Upper lobe of left lung (tissue), 6 donors: ENCODE measurements at regions not wholly inside any gene's neighbourhood (a gene's known extent, or its start where the extent isn't known, plus 50 kb on each side); places are given as distances from the start of the nearest gene placed in this dataset.

Experiments used
- ATAC-seq, 2 donors: fragments of 200-7000 bp; cut with Tn5 transposase; one replicate each; pipeline ENCODE4 v1.9.1; 2022; ENCODE audit warnings: mild to moderate bottlenecking in 2 of 2, moderate library complexity in 2 of 2; ENCODE audit not compliant: low FRiP score in 2 of 2
- DNase-seq, 2 donors: peaks; one replicate each; pipeline ENCODE4 v3.0.0-alpha.2; 2019 to 2020
- H3K27ac ChIP-seq, 4 donors: fragments of 200-600 bp; sonication (generic); one replicate each; pipeline ENCODE4 v1.5.1; 2016 to 2019
- H3K27me3 ChIP-seq, 4 donors: fragments of 200-600 bp; sonication (generic); one replicate each; pipeline ENCODE4 v1.5.1; 2017 to 2019
- H3K36me3 ChIP-seq, 4 donors: fragments of 200-600 bp; sonication (generic); one replicate each; pipeline ENCODE4 v1.5.1; 2016 to 2019
- H3K4me1 ChIP-seq, 4 donors: fragments of 200-600 bp; sonication (generic); one replicate each; pipeline ENCODE4 v1.5.1; 2018 to 2019
- H3K4me3 ChIP-seq, 4 donors: fragments of 200-600 bp; sonication (generic); one replicate each; pipeline ENCODE4 v1.5.1; 2017 to 2019; ENCODE audit warnings: mild to moderate bottlenecking in 2 of 4, moderate library complexity in 1 of 4
- H3K9me3 ChIP-seq, 4 donors: fragments of 200-600 bp; sonication (generic); one replicate each; pipeline ENCODE4 v1.5.1; 2018 to 2019
- CTCF ChIP-seq, 6 experiments: fragments of 450-650 bp in 4 of 6; fragments of 200-600 bp in 2 of 6; sonication (generic) in 2 of 6; IDR thresholded peaks; one replicate each; pipeline ENCODE4 v1.5.1; 2016 to 2019; ENCODE audit warnings: antibody characterized with exemption in 6 of 6
- EP300 ChIP-seq, 4 donors: sonication (generic); formaldehyde crosslinking; IDR thresholded peaks; one replicate each; pipeline ENCODE4 v1.5.1; 2017; ENCODE audit warnings: antibody characterized with exemption in 4 of 4, control low read depth in 2 of 4
- POLR2A ChIP-seq, 4 donors: fragments of 450-650 bp; IDR thresholded peaks; one replicate each; pipeline ENCODE4 v1.5.1; 2016 to 2017; ENCODE audit warnings: antibody characterized with exemption in 4 of 4, mild to moderate bottlenecking in 2 of 4
- POLR2AphosphoS5 ChIP-seq, 2 donors: sonication (generic); formaldehyde crosslinking; IDR thresholded peaks; one replicate each; pipeline ENCODE4 v1.5.1; 2017; ENCODE audit warnings: antibody characterized with exemption in 2 of 2
- WGBS, 2 donors: methylation state at CpG; one replicate each; pipeline ENCODE4 v1.1.5; 2017 to 2018; 5-methylcytosine and 5-hydroxymethylcytosine counted together
- small RNA-seq, 4 donors: library from RNA; depleted of rRNA; stranded (forward); fragments of <200 nt; gene quantifications; one replicate each; pipeline ENCODE3, GENCODE V24; 2016
- donor health status: DM: no; HTN: no; CAD: no; lungs with moderate emphysema.
- donor health status: DM: no; HTN: yes; CAD: no; lungs with severe emphysema.

- TF ChIP-seq POLR2AphosphoS5 (IDR thresholded peaks at IDR 0.05) (no peak), CTCF (IDR thresholded peaks at IDR 0.05) (no peak), EP300 (IDR thresholded peaks at IDR 0.05) (no peak), POLR2A (IDR thresholded peaks at IDR 0.05) (no peak)
- Histone ChIP-seq H3K4me1 (no peaks in the 10 kb centered on the region), H3K27me3 (no peaks in the 10 kb centered on the region), H3K4me3 (no peak overlapping the region), H3K27ac (no peak overlapping the region), H3K9me3 (no peaks in the 10 kb centered on the region), H3K36me3 (no peaks in the 10 kb centered on the region)
- 86 to 90% methylated on average over 2 of the region's 2 CpGs for WGBS, 2 donors
- ATAC-seq (no peak), DNase-seq (no peak)
Observed at GRCh38 chr4:98712607-98713006, 54.2 kb upstream of the TSPAN5 start.

GRCh38 chr4:98711526-98711925, 53.1 kb upstream of the TSPAN5 start:
- Histone ChIP-seq H3K27me3 (no peaks in the 10 kb centered on the region), H3K9me3 (no peaks in the 10 kb centered on the region), H3K4me1 (no peaks in the 10 kb centered on the region), H3K36me3 (no peaks in the 10 kb centered on the region), H3K27ac (no peak overlapping the region), H3K4me3 (no peak overlapping the region)
- TF ChIP-seq POLR2AphosphoS5 (IDR thresholded peaks at IDR 0.05), result no peak
- no peak for TF ChIP-seq POLR2A (IDR thresholded peaks at IDR 0.05)
- no peak for TF ChIP-seq CTCF (IDR thresholded peaks at IDR 0.05)
- ATAC-seq (no peak), DNase-seq (no peak)

DNA sequence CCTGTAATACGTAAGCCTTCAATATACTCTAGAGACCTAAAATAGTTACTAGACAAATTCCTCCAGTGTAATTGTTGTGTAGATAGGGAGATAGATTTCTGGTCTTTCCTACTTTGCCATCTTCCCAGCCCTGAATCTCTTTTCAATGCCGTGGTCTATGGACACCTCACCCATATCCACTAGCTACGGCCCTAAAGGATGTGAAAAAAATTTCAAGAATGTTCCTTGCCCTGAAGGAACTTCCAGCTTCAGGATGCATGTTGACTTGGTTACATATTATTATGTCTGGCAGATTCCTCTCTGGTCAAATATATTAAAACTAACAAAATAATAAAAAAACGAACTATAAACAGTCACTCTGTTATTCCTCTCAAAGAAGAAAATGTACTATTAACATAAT, 52.4 kb upstream of the TSPAN5 start:
- no peak overlapping the region for H3K4me3 ChIP-seq
- DNase-seq (no peak), ATAC-seq (no peak)
- no peaks in the 10 kb centered on the region for H3K4me1 ChIP-seq
- no peak for TF ChIP-seq POLR2A (IDR thresholded peaks at IDR 0.05)
- no peak for TF ChIP-seq POLR2AphosphoS5 (IDR thresholded peaks at IDR 0.05)
- no peak for TF ChIP-seq CTCF (IDR thresholded peaks at IDR 0.05)
- no peak for TF ChIP-seq EP300 (IDR thresholded peaks at IDR 0.05)
- no peaks in the 10 kb centered on the region for H3K27me3 ChIP-seq
- WGBS, 2 donors, result 55 to 70% methylated on average over 4 of the region's 4 CpGs
- H3K9me3 ChIP-seq, result no peaks in the 10 kb centered on the region
- H3K27ac ChIP-seq, result no peak overlapping the region
- no peaks in the 10 kb centered on the region for H3K36me3 ChIP-seq

Small RNAs in the stretch of these regions (small RNA-seq; reads per million reads assigned to genes)
- 0 reads per million in 4 donors for gene AC114811.1
